HG03432 (cell line): ENCODE measurements at regions not wholly inside any gene's neighbourhood (a gene's known extent, or its start where the extent isn't known, plus 50 kb on each side); places are given as distances from the start of the nearest gene placed in this dataset.
A peak's percentile ranks its signal among the peaks of the same experiment; 100 is the strongest.

Experiments
- ATAC-seq: cut with Tn5 transposase; IDR thresholded peaks from one replicate; pipeline ENCODE4 v1.9.1; 2021; ENCODE audit warnings: mild to moderate bottlenecking, moderate library complexity; ENCODE audit not compliant: unreplicated experiment

DNA sequence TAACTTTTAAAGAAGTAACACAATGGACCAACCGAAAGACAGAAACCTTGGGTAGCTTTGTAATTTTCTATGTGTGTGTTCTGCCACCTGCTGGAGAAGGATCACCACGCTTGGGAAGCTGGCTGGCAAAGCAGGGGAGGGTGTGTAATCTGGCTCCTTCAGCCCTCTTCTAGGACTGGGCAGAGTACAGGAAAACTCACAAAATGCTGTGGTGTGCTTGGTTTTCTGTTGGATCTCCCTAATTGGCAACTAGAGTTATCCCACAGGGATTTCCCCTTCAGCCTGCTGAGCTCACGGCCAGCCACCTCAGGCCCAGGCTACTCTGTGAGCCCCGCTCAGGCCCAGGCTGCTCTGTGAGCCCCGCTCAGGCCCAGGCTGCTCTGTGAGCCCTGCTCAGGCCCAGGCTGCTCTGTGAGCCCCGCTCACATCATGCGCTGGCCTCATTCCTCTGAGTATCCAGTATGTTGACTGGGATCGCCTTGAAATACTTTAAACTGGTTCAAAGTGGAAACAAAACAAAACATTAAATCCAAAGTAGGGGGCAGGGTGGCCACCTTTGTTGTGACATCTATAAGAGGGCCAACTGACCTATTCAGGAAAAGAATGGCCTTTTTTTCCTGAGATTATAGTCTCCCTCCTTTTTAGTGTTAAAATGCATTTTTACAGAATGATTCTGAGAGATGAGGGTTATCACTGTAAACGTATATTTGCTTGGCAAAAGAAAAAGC is 52.0 kb upstream of the RNU6-8 start:
- peak; percentile 53 for ATAC-seq

GRCh38 chr14:32255789-32256188 is 52.7 kb upstream of the RNU6-8 start:
- ATAC-seq, result no peak

GRCh38 chr14:32256576-32256975 is 53.5 kb upstream of the RNU6-8 start:
- no peak for ATAC-seq

DNA sequence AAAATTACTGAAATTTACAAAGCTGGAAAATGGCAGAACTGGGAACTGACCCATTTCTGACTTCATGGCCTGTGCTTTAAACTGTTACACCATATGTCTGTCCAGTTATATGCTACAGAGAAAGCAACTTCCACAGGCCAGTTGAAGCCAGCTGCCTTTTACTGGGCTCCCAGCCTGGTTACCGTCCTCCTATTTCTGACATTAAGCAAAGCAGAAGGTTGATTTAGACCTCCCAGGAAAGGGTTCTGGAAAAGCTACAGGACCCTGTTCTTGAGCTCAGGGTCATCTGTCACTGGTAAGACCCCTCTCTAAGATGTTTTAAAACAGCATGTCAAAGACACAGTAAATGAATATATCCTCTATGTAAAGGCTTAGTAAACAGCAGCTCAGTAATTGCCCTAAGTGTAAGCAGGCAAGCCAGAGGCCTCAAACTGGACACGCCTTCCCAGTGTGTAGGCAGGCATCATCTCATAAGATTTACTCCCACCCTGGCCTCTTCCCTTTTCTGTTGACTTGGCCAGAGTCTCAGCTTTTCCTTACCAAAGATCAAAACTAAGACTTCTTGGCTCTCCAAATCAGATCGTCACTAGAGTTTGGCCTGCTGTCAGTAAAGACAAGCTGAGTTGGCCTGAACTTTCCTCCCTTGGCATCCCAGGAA is 55.4 kb upstream of the RNU6-8 start:
- no peak for ATAC-seq

- peak; percentile 94 for ATAC-seq
Observed at GRCh38 chr14:32259368-32260013, 56.4 kb upstream of the RNU6-8 start.

- ATAC-seq, result no peak
Observed at GRCh38 chr14:32263939-32264567, 61.0 kb upstream of the RNU6-8 start.

DNA sequence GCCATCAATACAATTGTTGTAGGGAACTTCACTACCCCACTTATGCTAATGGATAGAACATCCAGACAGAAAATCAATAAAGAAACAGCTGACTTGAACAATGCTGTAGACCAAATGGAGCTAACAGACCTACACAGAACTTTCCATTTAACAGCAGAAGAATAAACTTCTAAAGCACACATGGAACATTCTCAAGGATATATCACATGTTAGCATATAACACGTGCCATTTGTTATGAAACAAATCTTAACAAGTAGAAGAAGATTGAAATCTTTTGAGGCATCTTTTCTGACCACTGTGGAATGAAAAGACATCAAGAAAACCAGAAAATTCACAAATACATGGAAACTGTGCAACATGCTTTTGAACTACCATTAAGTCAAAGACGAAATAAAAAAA is 62.5 kb upstream of the RNU6-8 start:
- ATAC-seq, result no peak

DNA sequence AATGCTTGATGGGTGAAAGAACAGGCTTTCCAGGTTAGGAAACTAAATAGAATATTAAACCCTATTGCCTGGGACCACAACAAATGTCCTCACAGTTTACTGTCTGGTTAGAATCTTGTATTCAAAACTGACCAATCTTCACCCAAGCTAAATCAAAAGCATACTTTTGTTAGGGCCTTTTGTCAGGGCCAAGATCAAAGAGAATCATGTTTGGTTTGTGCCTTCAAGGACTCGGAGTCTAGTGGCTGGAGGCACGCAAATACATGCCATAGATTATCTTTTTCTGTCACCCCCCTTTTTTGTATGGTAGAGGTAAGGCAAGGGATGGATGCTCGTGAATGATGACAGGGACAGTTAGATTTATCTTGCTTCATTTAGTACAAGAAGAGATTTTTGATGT is 51.1 kb upstream of the AKAP6 start:
- no peak for ATAC-seq
